ENCODE measurements at regions not wholly inside any gene's neighbourhood (a gene's known extent, or its start where the extent isn't known, plus 50 kb on each side); places are given as distances from the start of the nearest gene placed in this dataset.

DNA sequence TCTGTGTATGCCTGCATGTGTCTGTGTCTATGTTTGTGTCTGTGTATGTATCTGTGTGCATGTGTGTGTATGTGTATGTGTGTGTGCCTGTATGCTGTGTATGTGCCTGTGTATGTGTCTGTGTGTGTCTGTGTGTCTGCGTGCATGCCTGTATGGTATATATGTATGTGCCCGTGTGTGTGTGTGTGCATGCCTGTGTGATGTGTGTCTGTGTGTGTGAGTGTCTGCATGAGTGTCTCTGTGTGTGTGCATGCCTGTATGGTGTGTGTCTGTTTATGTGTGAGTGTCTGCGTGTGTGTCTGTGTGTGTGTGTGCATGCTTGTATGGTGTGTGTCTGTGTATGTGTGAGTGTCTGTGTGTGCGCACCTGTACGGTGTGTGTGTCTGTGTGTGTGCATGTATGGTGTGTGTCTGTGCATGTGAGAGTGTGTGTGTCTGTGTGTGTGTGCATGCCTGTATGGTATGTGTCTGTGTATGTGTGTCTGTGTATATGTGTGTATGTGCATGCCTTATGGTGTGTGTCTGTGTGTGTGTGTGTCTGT, 137.1 kb upstream of the IRX2 start:
- no peaks in the 10 kb centered on the region for H3K36me3 Mint-ChIP-seq (ENCODE audit: low read depth)
- H3K4me3 Mint-ChIP-seq, result no peak overlapping the region
- DNase-seq (no peak), ATAC-seq (no peak)
- no peak overlapping the region for H3K27ac Mint-ChIP-seq
- no peaks in the 10 kb centered on the region for H3K27me3 Mint-ChIP-seq
- no peaks in the 10 kb centered on the region for H3K4me1 Mint-ChIP-seq
- H3K9me3 ChIP-seq (ENCODE audit: control insufficient read depth, low read length, poor library complexity, severe bottlenecking), result no peaks in the 10 kb centered on the region

DNA sequence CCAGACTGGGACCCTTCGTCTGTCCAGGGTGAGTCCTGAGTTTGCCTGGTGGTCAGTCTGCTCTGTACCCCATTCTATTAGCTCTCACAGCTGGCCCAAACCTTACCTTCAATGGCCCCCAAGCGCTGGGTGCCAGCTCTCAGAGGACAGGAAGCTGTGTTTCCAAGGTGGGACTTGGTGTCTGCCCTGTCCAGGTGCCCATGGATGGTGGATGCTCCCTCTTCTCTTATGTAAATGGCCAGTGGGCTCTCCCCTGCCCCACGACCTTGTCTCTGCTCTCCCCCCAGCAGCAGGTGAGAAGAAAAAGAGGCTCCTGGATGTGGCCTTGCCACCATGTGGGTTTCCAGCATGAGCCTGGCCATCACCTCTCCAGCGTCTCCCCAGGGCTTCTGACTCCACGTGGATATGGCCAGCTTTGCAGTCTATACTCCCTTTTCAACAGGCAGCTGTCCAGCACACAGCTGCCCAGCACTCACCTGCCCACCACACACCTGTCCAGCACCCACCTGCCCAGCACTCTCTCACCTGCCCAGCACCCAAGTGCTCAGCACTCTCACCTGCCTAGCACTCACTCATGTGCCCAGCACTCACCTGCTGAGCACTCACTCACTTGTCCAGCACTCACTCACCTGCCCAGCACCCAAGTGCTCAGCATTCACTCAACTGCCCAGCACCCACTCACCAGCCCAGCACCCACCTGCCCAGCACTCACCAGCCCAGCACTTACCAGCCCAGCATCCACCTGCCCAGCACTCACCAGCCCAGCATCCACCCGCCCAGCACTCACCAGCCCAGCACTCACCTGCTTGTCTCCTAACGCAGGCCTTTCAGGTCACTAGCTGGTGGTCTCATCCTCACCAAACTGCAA, 136.2 kb upstream of the IRX2 start:
- Mint-ChIP-seq H3K4me3 (no peak overlapping the region), H3K27ac (no peak overlapping the region), H3K27me3 (no peaks in the 10 kb centered on the region), H3K4me1 (no peaks in the 10 kb centered on the region), H3K36me3 (ENCODE audit: low read depth) (no peaks in the 10 kb centered on the region)
- no peaks in the 10 kb centered on the region for H3K9me3 ChIP-seq (ENCODE audit: control insufficient read depth, low read length, poor library complexity, severe bottlenecking)
- ATAC-seq (no peak), DNase-seq (no peak)

DNA sequence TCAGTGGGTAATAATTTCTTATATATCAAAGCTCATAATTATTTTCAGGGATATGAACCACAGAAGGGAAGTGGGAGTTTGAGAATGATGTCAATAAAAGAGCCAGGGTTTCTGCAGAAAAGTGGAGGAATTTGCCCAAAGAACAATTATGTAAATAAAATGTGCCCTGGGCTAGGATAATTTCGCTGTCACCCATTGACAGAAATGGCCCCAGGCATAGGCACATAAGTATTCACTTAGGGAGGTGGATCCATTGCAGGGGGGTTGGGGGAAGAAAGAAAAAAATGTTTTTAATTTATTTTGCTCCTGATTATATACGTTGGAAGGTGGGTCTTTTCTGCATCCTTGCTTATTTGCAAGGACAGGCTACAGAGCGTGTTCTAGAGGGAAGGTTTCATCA, 135.1 kb upstream of the IRX2 start:
- ATAC-seq (no peak), DNase-seq (no peak)
- no peak overlapping the region for H3K4me3 Mint-ChIP-seq
- H3K27me3 Mint-ChIP-seq, result no peaks in the 10 kb centered on the region
- H3K36me3 Mint-ChIP-seq (ENCODE audit: low read depth), result no peaks in the 10 kb centered on the region
- H3K9me3 ChIP-seq (ENCODE audit: control insufficient read depth, low read length, poor library complexity, severe bottlenecking), result no peaks in the 10 kb centered on the region
- H3K4me1 Mint-ChIP-seq, result no peaks in the 10 kb centered on the region
- H3K27ac Mint-ChIP-seq, result no peak overlapping the region

DNA sequence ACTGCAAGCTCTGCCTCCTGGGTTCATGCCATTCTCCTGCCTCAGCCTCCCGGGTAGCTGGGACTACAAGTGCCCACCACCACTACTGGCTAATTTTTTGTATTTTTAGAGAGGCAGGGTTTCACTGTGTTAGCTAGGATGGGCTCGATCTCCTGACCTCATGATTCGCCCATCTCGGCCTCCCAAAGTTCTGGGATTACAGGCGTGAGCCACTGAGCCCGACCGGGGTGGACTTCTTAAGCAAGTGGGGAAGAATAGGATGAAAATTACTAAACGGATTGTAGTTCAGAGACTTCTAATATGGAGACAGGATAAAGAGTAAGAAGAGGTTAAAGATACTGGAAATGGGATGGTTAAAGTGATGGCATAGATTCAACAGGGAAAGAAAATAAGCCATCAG, 132.3 kb upstream of the IRX2 start:
- no peaks in the 10 kb centered on the region for H3K27me3 Mint-ChIP-seq
- no peaks in the 10 kb centered on the region for H3K9me3 ChIP-seq (ENCODE audit: control insufficient read depth, low read length, poor library complexity, severe bottlenecking)
- no peak overlapping the region for H3K4me3 Mint-ChIP-seq
- ATAC-seq (no peak), DNase-seq (no peak)
- no peak overlapping the region for H3K27ac Mint-ChIP-seq
- H3K4me1 Mint-ChIP-seq, result no peaks in the 10 kb centered on the region
- no peaks in the 10 kb centered on the region for H3K36me3 Mint-ChIP-seq (ENCODE audit: low read depth)

DNA sequence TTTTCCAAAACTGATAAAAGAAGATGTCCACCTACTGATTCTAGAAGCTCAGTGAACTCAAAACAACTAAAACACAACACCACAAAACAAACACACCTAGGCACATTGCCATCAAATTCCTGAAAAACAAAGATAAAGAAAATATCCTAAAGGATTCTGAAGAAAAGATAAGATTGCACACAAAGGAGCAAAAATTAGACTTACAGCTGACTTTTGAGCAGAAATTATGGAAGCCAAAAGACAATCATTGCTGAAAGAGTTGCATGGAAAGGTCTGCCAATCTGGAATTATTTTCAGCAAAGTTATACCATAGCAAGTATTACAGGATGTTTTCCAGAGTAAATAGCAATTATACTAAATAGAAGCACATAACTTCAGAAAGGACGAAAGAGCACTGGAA, 128.2 kb upstream of the IRX2 start:
- no peaks in the 10 kb centered on the region for H3K9me3 ChIP-seq (ENCODE audit: control insufficient read depth, low read length, poor library complexity, severe bottlenecking)
- DNase-seq, result no peak
- Mint-ChIP-seq H3K4me1 (no peaks in the 10 kb centered on the region), H3K36me3 (ENCODE audit: low read depth) (no peaks in the 10 kb centered on the region), H3K27me3 (no peaks in the 10 kb centered on the region), H3K27ac (no peak overlapping the region), H3K4me3 (no peak overlapping the region)
- no peak for ATAC-seq

DNA sequence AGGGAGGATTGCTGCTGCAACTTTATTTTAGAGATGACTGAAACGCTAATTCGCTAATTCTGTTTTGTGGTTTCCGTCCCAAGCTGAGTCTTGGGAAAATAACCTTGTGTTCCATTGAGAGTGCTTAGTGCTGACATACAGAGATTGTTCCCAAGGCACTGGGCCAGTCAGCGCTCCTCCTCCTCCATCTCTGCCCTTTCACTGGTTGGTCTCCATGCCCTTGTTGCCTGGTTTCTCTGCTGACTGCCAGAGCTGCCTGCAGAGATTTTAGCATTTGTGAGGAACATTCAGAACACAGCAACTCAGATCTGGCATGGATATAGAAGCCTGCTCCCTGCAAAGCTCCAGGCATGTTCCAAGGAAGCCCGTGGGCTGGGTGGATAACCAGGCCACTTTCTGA, 126.0 kb upstream of the IRX2 start:
- no peaks in the 10 kb centered on the region for H3K36me3 Mint-ChIP-seq (ENCODE audit: low read depth)
- H3K4me1 Mint-ChIP-seq, result no peaks in the 10 kb centered on the region
- H3K27ac Mint-ChIP-seq, result no peak overlapping the region
- no peak for ATAC-seq
- no peaks in the 10 kb centered on the region for H3K9me3 ChIP-seq (ENCODE audit: control insufficient read depth, low read length, poor library complexity, severe bottlenecking)
- H3K27me3 Mint-ChIP-seq, result no peaks in the 10 kb centered on the region
- H3K4me3 Mint-ChIP-seq, result no peak overlapping the region
- no peak for DNase-seq

DNA sequence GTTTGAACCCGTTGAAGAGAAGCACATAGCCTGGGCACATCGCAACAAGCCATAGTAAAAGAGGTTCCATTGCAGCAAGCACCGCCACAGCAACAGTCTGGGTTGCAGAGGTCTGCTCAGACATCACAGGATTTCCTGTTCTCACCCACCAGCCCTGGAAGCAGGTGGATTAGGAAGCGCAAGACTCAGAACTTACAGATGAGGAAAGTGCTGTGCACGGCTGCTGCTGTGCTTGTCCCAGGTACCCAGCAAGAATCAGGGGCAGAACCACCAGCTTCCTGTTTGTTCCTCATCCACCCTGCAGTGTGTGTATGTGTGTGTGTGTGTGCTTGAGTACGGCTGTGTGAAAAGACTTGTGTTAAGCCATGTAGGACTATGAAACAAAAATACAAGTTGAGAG, 124.7 kb upstream of the IRX2 start:
- DNase-seq, result no peak
- H3K9me3 ChIP-seq (ENCODE audit: control insufficient read depth, low read length, poor library complexity, severe bottlenecking), result no peaks in the 10 kb centered on the region
- ATAC-seq, result no peak
- H3K27ac Mint-ChIP-seq, result no peak overlapping the region
- H3K27me3 Mint-ChIP-seq, result no peaks in the 10 kb centered on the region
- H3K4me3 Mint-ChIP-seq, result no peak overlapping the region
- H3K36me3 Mint-ChIP-seq (ENCODE audit: low read depth), result no peaks in the 10 kb centered on the region
- H3K4me1 Mint-ChIP-seq, result no peaks in the 10 kb centered on the region

DNA sequence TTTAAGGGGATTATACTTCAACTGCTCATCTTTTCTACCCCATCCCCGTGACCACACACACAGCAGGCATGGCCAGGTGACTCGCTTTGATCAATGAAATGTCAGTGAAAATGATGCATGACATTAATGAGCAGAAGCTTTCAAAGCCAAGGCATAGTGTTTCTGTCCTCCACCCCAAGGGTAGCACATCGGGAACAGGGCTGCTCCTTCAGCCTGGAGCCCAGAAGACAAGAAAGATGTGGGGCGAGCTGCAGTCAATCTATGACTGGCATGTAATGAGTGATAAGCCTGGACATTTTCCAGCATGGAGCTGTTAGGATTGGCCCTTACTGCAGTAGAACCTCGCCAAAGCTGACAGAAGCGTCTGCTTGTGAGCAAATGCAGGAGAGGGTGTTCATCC, 122.6 kb upstream of the IRX2 start:
- ATAC-seq (no peak), DNase-seq (no peak)
- peaks cover 4% of the 10 kb centered on the region for H3K9me3 ChIP-seq (ENCODE audit: control insufficient read depth, low read length, poor library complexity, severe bottlenecking)
- no peak overlapping the region for H3K4me3 Mint-ChIP-seq
- no peaks in the 10 kb centered on the region for H3K27me3 Mint-ChIP-seq
- H3K36me3 Mint-ChIP-seq (ENCODE audit: low read depth), result no peaks in the 10 kb centered on the region
- no peak overlapping the region for H3K27ac Mint-ChIP-seq
- no peaks in the 10 kb centered on the region for H3K4me1 Mint-ChIP-seq

DNA sequence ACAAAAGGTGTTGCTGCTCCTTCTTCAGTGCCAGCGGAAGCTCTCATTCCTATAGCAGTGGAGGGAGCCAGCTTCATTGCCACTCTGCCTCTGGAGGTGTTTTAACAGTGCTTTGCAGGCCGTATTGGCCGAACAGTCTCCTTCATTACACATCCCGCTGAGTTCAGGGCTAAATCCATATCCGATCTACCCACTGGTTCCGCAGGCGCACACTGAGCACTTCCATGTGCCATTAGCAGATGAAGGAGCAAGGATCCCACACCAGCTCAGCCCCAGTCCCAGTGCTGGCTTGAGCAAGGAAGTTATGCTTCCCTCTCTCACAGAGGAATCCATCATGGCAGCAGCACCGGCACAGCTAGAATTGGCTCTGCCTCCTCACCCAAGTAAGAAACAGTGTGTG, 121.2 kb upstream of the IRX2 start:
- H3K9me3 ChIP-seq (ENCODE audit: control insufficient read depth, low read length, poor library complexity, severe bottlenecking), result peaks cover 4% of the 10 kb centered on the region
- H3K4me3 Mint-ChIP-seq, result no peak overlapping the region
- H3K27ac Mint-ChIP-seq, result no peak overlapping the region
- H3K4me1 Mint-ChIP-seq, result no peaks in the 10 kb centered on the region
- no peak for DNase-seq
- H3K36me3 Mint-ChIP-seq (ENCODE audit: low read depth), result no peaks in the 10 kb centered on the region
- H3K27me3 Mint-ChIP-seq, result no peaks in the 10 kb centered on the region
- no peak for ATAC-seq

DNA sequence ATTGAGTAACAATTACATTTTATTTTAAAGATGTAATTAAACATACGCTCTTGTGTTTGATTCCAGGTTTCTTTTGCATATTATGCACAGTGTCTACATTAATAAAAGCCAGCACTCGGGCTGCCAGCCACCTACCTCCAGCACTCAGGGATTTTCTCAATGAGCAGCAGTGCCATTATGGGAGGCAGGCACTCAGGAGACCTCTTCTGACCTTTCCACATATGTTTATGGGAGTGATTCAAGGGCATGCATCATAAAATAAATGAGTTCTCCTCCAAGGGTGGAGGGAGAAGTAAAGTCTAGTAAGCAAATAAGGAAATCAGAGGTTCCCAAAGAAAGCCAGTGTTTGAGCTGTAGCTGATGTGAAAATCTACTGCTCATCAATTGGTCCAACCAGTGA, 119.8 kb upstream of the IRX2 start:
- Mint-ChIP-seq H3K27ac (no peak overlapping the region), H3K4me1 (no peaks in the 10 kb centered on the region), H3K4me3 (no peak overlapping the region), H3K36me3 (ENCODE audit: low read depth) (no peaks in the 10 kb centered on the region), H3K27me3 (no peaks in the 10 kb centered on the region)
- ATAC-seq (no peak), DNase-seq (no peak)
- peaks cover 4% of the 10 kb centered on the region for H3K9me3 ChIP-seq (ENCODE audit: control insufficient read depth, low read length, poor library complexity, severe bottlenecking)

DNA sequence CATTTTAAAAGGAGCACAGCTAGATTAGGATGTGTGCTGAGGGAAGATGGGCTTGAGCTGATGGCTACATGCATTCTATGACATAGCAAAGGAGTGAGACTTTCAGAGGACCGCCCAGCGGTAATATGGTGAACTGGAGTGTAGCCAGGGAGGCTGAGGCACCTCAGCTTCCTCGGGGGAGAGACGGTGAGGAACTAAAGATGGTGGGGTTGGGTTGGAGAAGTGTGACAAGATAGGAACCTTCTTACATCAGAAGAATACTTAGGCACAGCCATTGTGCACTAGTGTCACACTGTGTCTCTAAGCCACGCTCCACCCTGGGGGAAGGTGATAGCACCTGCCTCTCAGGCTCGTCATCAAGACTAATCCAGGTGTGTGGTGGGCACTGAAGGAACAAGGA, 118.0 kb upstream of the IRX2 start:
- peaks cover 4% of the 10 kb centered on the region for H3K9me3 ChIP-seq (ENCODE audit: control insufficient read depth, low read length, poor library complexity, severe bottlenecking)
- no peaks in the 10 kb centered on the region for H3K36me3 Mint-ChIP-seq (ENCODE audit: low read depth)
- no peaks in the 10 kb centered on the region for H3K27me3 Mint-ChIP-seq
- DNase-seq (no peak), ATAC-seq (no peak)
- H3K4me1 Mint-ChIP-seq, result no peaks in the 10 kb centered on the region
- H3K27ac Mint-ChIP-seq, result no peak overlapping the region
- no peak overlapping the region for H3K4me3 Mint-ChIP-seq

DNA sequence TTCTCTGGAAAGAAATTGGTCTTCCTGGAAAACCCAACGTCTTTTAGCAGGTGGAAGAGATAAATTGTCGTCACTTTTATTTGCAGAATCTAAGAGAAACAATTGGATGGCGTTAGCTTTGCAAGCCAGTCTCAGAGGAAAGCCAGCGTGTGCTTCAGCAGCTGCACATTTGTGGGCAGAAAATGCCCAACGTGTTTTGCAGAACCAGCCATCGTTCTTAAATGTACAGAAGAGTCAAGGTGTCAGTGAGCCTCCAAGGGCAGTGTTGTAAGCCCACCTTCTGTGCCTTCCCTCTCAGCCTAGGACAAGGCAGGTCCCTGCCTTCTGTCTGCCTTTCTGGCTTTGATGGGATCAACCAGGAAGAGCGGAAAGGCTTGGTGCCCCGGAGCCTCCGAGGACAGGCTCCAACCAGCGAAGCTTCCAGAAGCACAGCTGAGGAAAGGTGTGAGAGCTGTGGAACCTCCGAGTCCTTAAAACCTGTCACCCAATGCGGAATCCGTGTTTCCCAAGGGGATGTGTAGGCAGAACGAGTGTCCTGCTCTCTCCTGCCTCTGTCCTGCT, 116.0 kb upstream of the IRX2 start:
- peaks cover 4% of the 10 kb centered on the region for H3K9me3 ChIP-seq (ENCODE audit: control insufficient read depth, low read length, poor library complexity, severe bottlenecking)
- Mint-ChIP-seq H3K36me3 (ENCODE audit: low read depth) (no peaks in the 10 kb centered on the region), H3K27ac (no peak overlapping the region), H3K27me3 (no peaks in the 10 kb centered on the region), H3K4me3 (no peak overlapping the region), H3K4me1 (no peaks in the 10 kb centered on the region)
- ATAC-seq (no peak), DNase-seq (no peak)

DNA sequence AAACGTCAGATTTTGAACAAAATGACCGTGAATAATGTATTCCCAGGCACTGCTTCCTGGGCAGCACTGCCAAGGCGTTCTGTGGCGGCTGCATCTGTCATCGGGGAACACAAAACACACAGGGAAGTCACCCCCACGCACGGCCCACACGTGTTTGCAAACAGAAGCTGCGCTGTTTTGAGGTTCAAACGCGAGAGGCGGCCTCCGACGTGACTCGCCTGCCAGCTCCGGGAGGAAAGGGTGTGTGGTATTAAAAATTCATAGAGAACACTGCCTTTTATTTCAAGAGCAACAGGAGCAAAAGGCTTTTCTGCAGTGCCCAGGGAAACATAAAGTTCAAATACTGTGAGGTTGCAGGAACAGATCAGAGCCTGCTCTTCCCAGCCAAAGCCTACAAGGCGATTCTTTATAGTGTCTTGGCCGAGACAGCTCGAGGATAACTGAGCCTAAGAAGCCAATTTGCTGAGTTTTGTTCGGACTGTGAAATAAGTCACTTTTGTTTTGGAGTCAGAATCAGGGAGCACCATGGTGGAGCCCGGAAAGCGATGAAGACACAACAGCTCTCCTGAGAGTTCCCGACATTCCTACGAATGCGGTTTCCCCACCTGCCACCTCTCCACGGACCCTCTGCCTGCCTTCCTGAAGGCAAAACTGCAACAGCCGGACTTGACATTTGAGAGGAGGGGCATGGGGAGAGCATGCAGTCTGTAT, 115.3 kb upstream of the IRX2 start:
- H3K4me3 Mint-ChIP-seq, result no peak overlapping the region
- H3K36me3 Mint-ChIP-seq (ENCODE audit: low read depth), result no peaks in the 10 kb centered on the region
- DNase-seq (no peak), ATAC-seq (no peak)
- H3K9me3 ChIP-seq (ENCODE audit: control insufficient read depth, low read length, poor library complexity, severe bottlenecking), result peaks cover 4% of the 10 kb centered on the region
- H3K27me3 Mint-ChIP-seq, result no peaks in the 10 kb centered on the region
- H3K27ac Mint-ChIP-seq, result no peak overlapping the region
- no peaks in the 10 kb centered on the region for H3K4me1 Mint-ChIP-seq
